Astrocyte of the cerebellum (primary cell): ENCODE measurements at regions not wholly inside any gene's neighbourhood (a gene's known extent, or its start where the extent isn't known, plus 50 kb on each side); places are given as distances from the start of the nearest gene placed in this dataset.
"Not testable (repeated sequence)": the region's sequence is repeated elsewhere in the genome, so short reads cannot be mapped to it uniquely, and the experiment has no call there.

ENCODE experiments used
- DNase-seq: peaks from one replicate; pipeline ENCODE4 v3.0.0-alpha.2; 2011; ENCODE audit warnings: low read depth
- H3K4me3 ChIP-seq: 2 replicates; pipeline ENCODE4 v1.5.1; 2011; ENCODE audit warnings: mild to moderate bottlenecking, low read depth, low read length, moderate library complexity
- in situ Hi-C: cut with HindIII; loops from 2 replicates; pipeline ENCODE4 v1.10.0; 2017; ENCODE audit warnings: low sequenced_read_pairs
- TF ChIP-seq, protein P1 (sequence below): IDR thresholded peaks from 2 replicates; pipeline ENCODE4 v1.5.1; 2012; ENCODE audit warnings: low read length, low read depth, moderate library complexity, mild to moderate bottlenecking; ENCODE audit errors: missing control alignments

DNA sequence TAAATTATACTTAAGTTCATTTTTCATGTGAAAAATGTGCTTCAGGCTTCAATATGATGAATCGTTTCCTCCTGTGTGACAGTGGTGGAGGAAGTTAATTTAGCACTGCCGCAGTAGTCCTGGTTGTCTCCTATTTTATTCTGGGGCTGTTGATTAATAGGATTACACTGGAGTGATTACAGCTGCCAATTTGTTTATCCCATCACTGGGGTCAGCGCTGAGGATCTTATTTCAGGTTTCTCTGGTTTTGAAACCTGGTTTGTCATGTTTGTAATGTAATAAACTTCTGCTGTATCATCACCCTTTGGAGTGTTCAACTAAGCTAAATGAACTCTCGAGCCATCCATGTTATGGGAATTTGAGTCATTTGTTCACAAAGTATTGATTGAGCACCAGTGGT is 241.7 kb upstream of the KCNN2 start:
- no peak overlapping the region for H3K4me3 ChIP-seq
- TF ChIP-seq, protein P1, sequence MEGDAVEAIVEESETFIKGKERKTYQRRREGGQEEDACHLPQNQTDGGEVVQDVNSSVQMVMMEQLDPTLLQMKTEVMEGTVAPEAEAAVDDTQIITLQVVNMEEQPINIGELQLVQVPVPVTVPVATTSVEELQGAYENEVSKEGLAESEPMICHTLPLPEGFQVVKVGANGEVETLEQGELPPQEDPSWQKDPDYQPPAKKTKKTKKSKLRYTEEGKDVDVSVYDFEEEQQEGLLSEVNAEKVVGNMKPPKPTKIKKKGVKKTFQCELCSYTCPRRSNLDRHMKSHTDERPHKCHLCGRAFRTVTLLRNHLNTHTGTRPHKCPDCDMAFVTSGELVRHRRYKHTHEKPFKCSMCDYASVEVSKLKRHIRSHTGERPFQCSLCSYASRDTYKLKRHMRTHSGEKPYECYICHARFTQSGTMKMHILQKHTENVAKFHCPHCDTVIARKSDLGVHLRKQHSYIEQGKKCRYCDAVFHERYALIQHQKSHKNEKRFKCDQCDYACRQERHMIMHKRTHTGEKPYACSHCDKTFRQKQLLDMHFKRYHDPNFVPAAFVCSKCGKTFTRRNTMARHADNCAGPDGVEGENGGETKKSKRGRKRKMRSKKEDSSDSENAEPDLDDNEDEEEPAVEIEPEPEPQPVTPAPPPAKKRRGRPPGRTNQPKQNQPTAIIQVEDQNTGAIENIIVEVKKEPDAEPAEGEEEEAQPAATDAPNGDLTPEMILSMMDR, result no peak
- no peak for DNase-seq
- in situ Hi-C loops, result no loop called here

DNA sequence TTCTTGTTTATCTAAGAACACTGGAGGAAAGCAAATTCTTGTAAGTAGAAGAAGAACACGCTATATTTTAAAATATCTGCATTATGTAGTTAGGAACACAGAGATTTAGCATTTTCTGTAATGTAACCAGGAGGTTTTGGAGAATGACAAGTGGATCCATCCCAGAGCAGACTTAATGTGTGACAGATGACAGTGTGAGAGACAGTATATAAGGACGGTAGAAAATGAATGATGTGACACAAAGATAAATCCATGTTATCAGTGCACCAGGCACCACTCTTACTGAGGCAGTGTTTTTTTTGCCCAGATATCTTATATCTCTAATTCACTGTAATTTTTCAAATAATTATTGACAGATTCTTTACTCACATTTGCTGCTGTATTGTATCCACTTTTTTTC is 239.0 kb upstream of the KCNN2 start:
- in situ Hi-C loops, result no loop called here
- H3K4me3 ChIP-seq, result no peak overlapping the region
- TF ChIP-seq, protein P1, result no peak
- no peak for DNase-seq

DNA sequence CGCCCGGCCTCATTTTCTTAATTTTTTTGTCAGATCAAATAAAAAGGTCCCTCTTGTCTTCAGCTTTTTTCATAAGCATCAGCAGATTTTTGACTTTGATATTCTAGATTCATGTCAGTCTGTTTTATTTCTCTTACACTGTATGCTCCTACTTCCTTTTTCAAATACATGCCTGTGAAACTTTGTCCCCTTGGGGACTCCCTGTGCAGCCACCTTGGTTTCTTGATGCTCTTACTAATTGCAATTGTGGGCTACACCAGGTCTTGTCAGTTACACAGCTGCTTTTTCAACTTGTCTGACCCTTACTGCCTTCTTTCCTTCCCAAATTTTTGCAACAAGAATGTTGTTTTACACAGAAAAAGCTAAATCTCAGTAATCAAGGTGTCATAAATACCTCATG is 238.2 kb upstream of the KCNN2 start:
- no peak for DNase-seq
- H3K4me3 ChIP-seq, result no peak overlapping the region
- in situ Hi-C loops, result no loop called here
- TF ChIP-seq, protein P1, result no peak

DNA sequence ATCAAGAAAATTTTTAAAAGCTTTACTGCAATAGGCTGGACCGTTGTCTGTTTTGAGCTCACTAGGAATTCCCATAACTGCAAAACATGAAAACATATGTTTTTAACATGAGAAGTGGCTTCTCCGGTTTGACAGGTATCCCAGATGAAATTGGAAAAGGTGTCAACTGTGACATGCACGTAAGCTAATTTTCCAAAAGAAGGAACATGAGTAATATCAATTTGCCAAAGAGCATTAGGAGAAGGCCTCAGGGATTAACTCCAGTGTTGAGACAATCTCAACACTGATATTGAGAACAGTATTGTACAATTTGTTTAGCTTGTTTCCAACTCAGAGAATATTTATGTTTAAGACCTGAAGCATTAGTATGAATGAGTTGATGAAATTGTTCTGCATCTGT is 215.5 kb upstream of the KCNN2 start:
- TF ChIP-seq, protein P1, result no peak
- DNase-seq, result no peak
- in situ Hi-C loops, result no loop called here
- H3K4me3 ChIP-seq, result no peak overlapping the region

DNA sequence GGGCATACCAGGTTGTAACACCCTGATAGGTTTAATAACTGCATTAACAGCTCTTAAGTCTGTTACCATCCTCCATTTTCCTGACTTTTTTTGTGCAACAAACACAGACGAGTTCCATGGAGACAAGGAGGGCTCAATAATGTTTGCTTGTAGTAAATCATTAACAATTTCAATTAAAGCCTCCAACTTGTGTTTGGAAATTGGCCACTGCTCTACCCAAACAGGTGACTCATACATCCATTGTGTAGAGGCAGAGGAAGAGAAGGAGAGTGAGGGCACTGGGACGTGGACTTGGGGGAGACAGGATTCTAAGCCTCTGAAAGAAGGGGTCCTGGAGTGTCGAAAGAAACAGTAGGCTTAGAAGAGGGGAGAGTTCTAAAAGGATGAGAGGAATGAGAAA is 213.6 kb upstream of the KCNN2 start:
- TF ChIP-seq, protein P1, result no peak
- DNase-seq, result no peak
- in situ Hi-C loops, result no loop called here
- no peak overlapping the region for H3K4me3 ChIP-seq

DNA sequence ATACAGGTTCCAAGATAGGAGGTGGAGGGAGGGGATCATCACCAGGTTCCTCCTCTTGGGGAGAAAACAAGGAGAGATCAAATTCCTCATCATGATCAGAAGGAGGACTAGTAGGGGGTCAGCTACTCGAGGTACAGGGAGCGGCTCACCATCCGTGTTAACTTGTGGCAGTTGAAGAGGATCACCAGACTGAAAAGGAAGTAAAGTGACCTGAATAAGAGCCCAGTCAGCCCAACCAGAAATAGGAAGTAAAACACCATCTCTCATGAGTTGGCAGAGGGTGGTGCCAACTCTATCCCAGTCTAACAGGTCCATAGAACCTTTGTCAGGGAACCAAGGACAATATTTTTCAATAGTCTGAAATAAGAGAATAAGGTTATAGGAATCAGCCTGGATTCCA is 213.1 kb upstream of the KCNN2 start:
- in situ Hi-C loops, DNase-seq, H3K4me3 ChIP-seq: not testable (repeated sequence)

DNA sequence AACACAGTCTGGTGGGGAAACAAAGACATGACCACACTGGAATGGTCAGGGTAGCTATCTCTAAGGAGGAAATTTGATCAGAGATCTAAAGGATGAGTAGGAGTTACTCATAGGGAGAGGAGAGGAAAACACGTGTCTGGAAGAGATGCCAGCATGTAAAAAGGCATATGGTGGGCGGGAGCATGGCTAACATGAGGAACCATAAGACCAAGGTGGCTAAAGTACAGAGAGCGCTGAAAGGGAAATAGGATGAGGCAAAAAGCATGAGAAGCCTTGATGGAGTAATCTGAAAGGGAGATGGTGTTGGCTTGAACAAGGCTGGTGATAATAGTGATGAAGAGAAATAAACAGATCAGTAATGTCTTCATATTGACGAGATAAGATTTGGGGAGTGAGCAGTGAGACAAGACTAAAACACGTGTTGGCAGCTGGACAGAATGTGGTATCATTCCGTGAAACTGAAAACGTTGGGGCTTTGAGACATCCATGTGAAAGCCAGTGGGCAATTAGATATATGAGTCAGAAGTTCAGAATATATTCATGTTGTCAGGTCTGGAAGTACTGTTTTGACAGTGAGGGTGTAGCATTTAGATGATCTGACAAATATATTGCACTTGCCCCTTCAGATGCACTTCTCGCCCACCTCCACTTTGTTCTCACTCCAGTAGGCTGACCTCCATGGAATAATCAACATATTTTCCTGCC is 209.1 kb upstream of the KCNN2 start:
- TF ChIP-seq, protein P1, result no peak
- H3K4me3 ChIP-seq, result no peak overlapping the region
- DNase-seq, result no peak
- in situ Hi-C loops, result no loop called here
